Vagina (tissue), 2 donors: ENCODE measurements at regions not wholly inside any gene's neighbourhood (a gene's known extent, or its start where the extent isn't known, plus 50 kb on each side); places are given as distances from the start of the nearest gene placed in this dataset.

Experiments
- POLR2A ChIP-seq, 2 donors: fragments of 450-650 bp; IDR thresholded peaks; one replicate each; pipeline ENCODE4 v1.6.1; 2017; ENCODE audit warnings: antibody characterized with exemption in 2 of 2, mild to moderate bottlenecking in 2 of 2, moderate library complexity in 2 of 2
- TF ChIP-seq, protein P1 (sequence below), 3 experiments: fragments of 450-650 bp in 2 of 3; fragments of 200-600 bp in 1 of 3; sonication (generic) in 1 of 3; IDR thresholded peaks; one replicate each; pipeline ENCODE4 v1.5.1; 2017 to 2019; ENCODE audit warnings: antibody characterized with exemption in 3 of 3, mild to moderate bottlenecking in 2 of 3, moderate library complexity in 2 of 3

DNA sequence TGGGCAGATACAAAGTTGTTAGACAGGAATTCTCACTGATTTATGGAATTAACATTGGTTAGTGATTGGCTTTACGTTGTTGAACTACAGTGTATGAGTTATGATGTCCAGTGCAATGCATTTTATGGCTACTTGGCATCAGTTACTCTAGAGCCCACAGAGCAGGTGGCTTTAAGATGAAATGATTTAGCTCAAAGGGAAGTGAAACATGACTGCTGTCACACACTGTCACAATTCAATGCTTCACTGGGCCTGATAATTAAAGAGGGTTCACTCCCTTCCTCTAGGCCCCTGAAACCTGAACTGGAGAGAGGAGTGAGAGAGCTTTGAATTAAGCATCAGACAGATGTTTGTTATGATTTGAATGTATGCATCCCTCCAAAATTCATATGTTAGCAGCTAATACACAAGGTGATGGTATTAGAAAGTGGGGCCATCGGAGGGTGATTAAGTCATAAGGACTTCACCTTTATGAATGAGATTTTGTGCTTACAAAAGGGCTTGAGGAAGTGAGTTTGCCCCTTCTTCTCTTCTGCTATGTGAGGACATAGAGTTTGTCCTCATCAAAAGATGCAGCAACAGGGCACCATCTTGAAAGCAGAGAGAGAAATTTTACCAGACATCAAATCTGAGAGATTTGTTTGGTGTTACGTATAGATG, 175.8 kb upstream of the GRIN2B start:
- TF ChIP-seq, protein P1, sequence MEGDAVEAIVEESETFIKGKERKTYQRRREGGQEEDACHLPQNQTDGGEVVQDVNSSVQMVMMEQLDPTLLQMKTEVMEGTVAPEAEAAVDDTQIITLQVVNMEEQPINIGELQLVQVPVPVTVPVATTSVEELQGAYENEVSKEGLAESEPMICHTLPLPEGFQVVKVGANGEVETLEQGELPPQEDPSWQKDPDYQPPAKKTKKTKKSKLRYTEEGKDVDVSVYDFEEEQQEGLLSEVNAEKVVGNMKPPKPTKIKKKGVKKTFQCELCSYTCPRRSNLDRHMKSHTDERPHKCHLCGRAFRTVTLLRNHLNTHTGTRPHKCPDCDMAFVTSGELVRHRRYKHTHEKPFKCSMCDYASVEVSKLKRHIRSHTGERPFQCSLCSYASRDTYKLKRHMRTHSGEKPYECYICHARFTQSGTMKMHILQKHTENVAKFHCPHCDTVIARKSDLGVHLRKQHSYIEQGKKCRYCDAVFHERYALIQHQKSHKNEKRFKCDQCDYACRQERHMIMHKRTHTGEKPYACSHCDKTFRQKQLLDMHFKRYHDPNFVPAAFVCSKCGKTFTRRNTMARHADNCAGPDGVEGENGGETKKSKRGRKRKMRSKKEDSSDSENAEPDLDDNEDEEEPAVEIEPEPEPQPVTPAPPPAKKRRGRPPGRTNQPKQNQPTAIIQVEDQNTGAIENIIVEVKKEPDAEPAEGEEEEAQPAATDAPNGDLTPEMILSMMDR (IDR thresholded peaks at IDR 0.05), result no peak
- no peak for TF ChIP-seq POLR2A (IDR thresholded peaks at IDR 0.05)
